CD4-positive, alpha-beta T cell treated with Interleukin-15 for 4 hours (primary cell): ENCODE measurements at regions not wholly inside any gene's neighbourhood (a gene's known extent, or its start where the extent isn't known, plus 50 kb on each side); places are given as distances from the start of the nearest gene placed in this dataset.
"Not testable (repeated sequence)": the region's sequence is repeated elsewhere in the genome, so short reads cannot be mapped to it uniquely, and the experiment has no call there.

ENCODE experiments used
- DNase-seq: peaks from one replicate; pipeline ENCODE4 v3.0.0-alpha.2; 2020; ENCODE audit warnings: low spot score

DNA sequence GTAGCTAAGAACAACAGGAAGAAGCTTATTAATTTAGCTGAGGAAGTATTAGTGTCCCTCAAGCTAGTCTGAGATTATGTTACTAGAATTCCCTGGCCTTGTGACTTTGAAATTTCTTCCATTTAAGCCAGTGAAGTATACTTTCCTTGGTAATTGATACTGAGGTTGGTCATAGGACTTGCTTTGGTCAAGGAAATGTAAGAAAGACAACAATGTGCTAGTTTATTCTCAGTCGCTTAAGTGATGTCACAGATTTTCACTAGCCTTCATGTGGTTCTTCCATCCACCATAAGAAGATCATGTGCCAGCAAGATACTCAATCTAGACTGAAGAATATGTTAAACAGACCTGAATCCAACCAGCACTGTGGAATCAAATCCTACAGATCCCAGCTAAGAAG is 1140.1 kb downstream of the TECRL start:
- no peak for DNase-seq

DNA sequence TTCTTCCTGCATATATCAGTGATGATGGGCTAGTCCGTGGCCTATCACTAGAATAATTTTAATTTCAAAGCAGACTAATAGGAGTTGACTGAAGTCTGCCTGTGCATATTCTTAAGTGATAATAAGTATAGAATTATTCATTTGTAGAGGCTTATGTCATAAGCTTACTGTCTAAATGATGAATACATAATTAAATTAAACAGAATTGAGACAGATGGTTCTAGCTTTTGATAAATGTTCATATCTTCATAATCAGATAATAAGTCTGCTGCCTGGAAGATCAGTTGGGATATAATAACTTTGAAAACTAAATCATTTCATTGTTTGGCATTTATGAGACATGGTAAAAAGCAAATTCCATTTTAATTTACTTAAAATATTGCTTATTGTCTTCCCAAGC is 1175.6 kb downstream of the TECRL start:
- no peak for DNase-seq

DNA sequence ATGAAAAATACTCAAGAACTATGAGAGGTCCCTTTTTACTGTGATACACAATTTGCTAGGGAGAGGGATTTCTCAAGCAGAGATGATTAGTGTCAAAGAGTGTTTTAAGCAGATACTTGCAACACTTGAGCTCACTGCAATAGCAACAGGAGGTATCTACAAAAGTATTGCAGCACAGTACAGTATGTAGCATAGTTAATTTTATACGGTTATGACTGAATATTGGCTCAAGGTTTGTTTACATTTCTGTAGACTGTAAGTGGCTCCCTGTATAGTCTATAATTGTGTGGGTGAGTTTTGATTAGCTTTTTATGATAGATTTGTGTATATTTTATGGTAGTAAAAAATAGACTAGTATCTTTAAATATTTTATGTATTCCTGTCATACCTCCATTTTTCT is 1177.2 kb downstream of the TECRL start:
- no peak for DNase-seq

DNA sequence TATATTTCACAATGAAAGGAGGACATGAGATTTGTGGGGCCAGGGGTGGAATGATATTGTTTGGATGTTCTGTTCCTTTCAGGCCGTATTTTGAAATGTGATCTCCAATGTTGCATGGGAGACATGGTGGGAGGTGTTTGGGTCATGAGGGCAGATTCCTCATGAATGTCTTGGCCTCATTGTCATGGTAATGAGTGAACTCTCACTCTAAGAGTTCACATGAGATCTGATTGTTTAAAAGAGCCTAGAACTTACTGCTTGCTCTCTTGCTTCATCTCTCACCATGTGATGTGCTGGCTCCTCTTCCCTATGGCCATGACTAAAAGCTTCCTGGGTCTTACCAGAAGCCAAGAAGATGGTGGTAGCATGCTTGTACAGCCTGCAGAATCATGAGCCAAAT is 1183.0 kb downstream of the TECRL start:
- DNase-seq, result no peak

DNA sequence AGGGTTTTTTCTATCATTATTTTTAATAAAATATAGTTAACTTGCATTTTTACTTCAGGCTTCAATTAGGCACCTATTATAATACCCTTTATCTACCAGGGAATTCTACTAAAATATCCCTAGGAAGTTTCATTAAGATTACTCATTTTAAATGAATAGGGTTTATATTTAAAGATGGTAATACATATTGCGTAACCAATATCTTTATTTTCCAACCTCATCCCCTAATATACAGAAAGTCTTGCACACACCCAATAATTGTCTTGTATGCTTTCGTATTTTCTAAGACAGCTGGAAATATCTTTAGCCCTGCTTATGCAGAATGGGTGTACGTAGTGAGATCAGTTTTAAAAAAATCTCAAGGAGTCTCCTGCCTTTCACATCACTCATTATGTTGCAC is 1186.8 kb downstream of the TECRL start:
- no peak for DNase-seq

DNA sequence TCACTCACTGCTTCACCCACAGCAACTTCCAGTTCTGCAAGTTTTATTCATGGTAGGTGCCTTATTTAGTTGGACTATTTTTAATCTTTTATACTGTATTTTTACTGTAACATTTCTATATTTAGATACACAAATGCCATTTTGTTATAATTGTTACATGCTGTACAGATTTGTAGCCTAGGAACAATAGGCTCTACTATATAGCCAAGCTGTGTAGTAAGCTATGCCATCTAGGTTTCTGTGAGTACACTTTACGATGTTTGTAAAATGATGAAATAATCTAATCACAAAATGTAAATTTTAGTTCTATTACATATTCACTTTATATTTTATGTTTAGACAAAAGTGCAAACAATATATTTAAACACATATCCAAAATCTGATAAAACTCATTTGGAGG is 1187.8 kb downstream of the TECRL start:
- DNase-seq, result no peak

DNA sequence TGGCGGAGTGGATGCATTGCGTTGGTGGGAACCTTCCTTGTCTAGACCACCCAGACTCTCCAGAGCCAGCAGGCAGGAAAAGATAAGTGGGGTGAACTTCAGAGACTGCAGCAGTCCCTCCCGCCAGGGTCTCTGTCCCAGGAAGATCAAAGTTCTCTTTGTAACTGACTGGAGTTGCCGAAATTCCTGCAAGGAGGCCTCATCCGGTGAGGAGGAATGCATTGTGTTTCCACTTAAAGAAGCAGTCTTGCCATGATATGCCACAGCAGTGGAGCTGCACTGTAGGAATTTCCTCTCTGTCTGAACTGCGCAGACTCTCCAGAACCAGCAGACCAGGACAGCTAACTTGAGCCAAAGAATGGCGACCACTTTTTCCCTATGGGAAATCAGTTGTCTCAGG is 1190.4 kb downstream of the TECRL start:
- DNase-seq, result no peak

DNA sequence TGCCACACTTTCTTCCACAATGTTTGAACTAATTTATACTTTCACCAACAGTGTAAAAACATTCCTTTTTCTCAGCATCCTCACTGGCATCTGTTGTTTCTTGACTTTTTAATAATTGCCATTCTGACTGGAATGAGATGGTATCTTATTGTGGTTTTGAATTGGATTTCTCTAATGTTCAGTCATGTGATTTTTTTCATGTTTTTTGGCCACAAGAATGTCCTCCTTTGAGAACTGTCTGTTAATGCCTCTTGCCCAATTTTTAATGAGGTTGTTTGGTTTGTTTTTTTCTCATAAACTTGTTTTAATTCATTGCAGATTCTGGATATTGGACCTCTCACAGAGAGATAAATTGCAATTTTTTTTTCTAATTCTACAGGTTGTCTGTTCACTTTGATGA is 1195.2 kb downstream of the TECRL start:
- no peak for DNase-seq

DNA sequence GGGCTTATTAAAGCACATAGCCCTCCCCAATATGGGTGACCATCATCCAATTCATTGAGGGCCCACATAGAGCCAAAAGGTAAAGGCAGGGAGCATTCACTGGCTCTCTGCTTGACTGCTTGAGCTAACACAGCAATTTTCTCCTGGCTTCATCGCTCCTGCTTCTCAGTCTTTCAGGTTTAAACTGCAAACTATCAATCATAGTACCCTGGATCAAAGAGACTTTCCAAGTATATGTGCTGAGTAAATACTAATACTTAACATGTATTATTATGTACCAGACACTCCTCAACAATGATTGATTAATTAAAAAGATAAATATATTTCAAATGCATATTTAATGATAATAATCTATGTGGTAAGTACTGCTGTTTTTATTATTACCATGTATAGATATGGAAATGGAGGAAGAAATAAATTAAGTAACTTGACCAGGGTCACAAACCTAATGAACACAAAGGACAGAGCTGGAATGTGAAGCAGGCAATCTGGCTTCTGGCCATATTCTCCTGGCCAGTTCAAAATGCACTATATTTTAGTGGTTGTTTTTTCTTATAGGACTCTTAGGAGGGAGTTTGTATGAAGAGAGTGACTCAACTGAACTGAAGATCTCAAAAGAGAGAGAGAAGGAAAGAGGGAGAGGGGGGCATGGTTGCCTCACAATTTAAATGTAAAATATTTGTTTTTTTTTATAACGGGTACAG is 1197.3 kb downstream of the TECRL start:
- no peak for DNase-seq

DNA sequence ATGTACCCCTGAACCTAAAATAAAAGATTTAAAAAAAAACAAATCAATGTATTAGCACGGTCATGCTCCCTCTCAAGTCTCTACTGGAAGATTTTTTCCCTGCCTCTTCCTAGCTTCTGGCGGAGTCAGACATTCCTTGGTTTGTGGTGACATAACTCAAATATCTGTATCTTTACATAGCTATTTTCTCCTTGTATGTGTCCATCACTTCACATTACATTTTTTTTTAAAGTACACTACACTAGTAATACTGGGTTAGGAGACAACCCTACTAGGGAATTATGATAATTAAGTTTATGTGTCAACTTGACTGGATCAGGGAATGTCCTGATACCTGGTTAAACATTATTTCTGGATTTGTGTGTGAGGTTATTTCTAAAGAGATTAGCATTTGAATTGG is 1197.9 kb downstream of the TECRL start:
- DNase-seq, result no peak

DNA sequence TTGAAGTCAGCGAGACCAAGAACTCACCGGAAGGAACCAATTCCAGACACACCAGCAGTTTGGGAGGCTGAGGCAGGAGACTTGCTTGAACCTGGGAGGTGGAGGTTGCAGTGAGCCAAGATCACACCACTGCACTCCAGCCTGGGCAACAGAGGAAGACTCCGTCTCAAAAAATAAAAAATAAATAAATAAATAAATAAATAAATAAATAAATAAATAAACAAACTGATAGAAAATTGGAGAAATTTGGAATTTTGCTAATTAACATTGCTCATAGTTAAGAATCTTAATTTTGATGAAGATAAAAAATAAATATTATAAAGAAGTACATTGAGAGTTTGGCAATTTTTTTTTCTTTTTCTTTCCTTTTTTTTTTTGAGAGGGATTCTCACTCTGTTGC is 1216.2 kb downstream of the TECRL start:
- DNase-seq, result not testable (repeated sequence)

DNA sequence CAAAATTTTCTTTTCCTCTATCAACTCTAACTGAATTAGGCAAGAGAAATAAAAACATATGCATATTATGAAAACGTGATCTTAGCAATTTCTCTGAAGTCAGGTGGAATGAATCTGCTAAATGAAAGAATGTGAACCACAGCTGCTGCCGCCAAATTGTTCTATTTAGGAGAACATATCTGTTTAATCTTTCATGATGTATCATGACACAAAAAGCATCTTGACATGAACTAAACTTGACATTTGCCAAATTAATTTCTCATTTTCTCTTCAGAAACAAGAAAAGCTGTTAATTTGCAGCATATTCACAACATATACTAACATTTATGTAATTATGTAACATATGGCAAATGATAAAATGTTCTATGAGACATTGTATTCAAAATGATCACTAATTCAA is 1237.9 kb downstream of the TECRL start:
- DNase-seq, result no peak

DNA sequence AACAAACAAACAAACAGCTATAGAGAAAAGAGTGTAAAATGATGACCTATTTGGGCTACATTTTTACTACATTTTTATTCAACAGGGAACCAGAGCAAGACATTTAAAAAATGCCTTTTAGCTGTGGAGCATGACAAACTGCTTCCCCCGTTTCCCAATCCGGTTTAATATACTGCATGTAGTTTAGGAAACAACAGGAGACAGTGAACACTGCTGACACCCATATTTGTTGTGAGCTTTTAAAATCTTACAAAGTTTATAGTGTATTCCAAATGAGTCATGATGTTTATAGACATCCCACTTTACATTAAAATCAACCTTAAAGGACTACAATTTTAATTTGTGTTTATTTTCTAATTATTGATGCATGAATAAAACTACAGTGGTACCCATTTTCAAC is 1238.3 kb downstream of the TECRL start:
- DNase-seq, result no peak

DNA sequence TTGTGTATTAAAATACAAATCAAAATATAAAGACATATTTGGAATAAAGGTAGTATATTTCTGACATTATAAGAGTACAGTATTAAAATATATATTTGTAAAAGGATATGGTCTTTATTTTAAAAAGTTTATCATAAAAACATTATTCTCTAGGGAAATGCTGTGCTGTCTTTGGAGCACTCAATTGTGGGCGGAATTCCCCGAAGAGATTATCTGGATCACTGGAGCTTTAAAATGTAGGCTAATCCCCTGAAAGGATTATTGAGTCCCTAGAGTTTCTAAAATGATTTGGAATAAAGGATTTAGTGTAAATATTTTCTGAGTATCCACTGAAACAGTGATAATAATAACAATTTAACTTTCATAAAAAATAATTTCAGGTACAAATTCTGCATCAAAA is 1239.4 kb downstream of the TECRL start:
- DNase-seq, result no peak

DNA sequence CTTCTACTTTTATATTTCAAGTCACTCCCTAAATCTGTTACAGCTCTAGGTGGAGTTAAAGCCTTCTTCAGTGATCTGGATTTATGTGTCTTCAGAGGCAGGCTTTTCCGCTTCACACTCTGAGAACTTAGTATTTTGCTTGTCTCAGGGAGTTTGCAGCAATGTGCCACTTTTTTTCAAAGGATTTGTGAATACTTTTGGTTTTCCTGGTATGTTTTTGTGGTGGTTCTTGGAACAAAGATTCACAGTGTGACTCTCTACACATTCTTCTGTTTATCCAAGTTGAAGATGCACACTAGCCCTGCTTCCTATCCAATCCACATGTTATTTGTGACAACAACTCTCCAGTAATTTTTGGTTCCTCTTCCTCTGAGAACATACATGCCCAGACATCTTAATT is 1253.7 kb downstream of the TECRL start:
- no peak for DNase-seq

DNA sequence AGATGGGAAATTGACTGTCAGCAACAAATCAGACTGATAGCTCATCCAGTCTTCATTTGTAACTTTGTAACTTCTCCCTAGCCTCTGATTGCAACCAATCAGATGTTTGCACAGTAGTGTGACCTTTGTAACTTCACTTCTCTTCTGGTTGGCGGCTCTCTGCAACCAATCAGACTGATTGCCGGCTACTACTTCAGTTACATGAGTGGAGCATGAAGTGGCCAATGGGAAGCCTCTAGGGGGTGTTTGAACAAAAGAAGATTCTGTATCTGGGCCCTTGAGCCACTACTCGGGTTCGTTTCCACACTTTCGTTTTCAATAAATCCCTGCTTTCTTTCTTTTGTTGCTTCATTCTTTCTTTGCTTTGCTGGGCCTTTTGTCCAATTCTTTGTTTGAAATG is 1285.8 kb downstream of the TECRL start:
- no peak for DNase-seq

DNA sequence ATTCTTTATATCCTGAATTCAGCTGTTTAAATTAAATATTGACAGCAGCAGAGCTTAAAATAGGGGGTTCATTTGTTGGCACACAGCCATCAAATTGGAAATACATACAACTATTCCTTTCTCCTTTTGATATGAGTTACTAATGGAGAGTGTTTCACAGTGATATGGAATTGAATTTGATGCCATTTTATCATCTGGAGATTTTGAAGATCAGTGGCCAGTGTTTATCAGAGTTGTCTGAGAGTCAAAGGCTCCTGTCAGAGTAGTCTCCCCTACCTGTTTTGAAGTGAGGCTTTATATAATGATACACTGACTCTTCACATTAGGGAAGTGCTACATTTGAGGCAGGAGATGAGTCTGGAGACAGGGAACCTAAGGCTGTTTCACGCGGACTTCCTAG is 1286.3 kb downstream of the TECRL start:
- DNase-seq, result no peak

DNA sequence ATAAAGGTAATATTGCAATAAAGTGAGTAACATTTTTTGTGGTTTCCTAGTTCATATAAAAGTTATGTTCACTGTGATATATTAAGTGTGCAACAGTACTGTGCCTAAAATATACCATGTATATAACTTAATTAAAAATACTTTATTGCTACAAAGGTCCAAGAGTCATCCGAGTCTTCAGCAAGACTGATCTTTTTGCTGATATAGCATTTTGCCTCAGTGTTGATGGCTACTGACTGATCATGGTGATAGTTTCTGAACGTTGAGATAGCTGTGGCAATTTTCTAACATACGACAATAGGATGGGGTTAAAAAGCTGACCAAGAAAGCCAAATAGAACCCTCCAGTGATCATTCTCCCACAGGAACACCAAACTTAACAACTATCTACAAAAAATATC is 1302.7 kb downstream of the TECRL start:
- DNase-seq, result no peak

DNA sequence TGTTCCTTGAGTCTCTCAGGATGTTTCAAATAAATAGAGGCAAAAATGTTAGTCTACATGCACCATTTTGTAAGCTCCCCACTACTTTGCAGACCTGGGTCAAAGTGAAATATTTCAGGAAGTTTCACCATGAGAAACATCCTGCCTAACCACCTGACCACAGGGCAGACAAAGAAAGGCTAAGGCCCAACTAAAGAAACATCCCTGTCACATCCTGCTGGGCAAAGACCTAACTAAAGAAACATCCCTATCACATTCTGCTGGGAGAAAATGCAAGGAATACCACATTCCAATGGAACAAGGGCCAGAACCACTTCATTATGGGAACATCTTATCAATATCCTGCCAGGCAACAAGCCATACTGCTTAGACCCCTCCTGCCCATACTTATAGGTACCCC is 1303.4 kb downstream of the TECRL start:
- no peak for DNase-seq

DNA sequence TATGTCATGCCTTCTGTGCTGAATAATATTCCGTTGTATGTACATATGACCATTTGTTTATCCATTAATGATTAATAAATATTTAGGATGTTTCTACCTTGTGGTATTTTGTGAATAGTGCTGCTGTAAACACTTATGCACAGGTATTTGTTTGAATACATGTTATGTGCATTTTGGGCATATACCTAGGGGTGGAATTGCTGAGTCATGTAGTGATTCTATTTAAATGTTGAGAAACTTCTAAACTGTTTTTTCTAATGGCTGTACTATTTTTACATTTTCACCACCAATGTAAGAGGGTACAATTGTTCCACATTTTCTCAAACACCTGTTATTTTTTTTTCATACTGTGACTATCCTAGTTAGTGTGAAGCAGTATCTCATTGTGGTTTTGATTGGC is 1318.6 kb downstream of the TECRL start:
- no peak for DNase-seq

DNA sequence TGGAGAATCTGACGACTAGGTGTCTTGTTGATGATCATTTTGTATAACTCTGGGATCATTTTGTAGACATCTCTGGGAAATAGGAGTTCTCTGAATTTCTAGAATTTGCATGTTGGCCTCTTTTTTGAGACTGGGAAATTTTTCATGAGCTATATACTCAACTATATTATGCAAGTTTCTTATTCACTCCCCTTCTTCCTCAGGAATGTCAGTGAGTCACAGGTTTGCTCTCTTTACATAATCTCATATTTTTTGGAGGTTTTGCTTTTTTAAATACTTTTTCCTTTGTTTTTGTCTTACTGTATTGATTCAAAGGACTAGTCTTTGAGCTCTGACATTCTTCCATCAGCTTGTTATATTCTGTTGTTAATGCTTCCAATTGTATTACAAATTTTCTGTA is 1324.2 kb downstream of the TECRL start:
- DNase-seq, result no peak

DNA sequence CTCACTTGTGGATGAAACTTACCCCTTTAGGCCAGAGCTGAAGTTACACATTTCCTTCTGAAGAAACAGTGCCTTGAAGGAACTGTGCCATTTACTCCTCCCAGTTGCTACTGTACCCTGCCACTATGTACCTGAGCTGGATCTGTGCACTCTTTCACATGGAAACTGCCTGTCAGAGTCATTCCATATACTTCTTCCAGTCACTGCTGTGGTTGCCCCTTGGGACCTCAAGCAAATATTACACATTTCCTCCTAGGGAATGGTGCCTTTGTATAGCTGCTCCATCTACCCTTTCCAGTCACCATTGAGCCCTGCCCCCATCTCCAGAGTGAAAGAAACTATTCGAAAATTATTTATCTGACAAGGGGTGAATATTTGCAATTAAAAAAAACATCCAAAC is 1328.3 kb downstream of the TECRL start:
- no peak for DNase-seq

DNA sequence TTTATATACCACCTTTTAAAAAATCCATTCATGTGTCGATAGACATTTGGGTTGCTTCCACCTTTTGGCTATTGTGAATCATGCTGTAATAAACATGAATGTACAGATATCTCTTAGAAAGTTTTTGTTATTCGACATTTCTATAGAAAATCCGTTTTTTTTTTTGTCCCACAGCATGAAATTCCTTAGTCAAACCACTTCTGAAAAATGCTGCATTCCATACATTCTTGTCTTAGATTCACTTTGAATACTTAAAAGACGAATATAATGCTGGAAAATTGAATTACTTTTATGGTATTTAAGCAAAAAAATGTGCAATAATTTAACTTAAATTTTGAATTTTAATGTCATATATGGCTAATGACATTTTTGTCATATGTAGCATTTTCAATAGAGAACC is 1345.5 kb downstream of the TECRL start:
- DNase-seq, result no peak

DNA sequence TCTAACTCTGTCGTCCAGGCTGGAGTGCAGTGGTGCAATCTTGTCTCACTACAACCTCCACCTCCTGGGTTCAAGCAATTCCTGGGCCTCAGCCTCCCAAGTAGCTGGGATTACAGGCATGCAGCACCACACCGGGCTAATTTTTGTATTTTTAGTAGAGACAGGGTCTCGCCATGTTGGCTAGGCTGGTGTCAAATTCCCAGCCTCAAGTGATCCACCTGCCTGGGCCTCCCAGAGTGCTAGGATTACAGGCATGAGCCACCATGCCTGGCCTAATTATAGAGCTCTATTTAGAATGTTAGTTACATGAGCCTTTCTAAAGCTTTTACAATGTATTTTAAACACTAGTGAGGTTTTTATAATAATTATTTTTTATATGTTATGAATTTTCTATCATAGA is 1346.4 kb downstream of the TECRL start:
- not testable (repeated sequence) for DNase-seq

DNA sequence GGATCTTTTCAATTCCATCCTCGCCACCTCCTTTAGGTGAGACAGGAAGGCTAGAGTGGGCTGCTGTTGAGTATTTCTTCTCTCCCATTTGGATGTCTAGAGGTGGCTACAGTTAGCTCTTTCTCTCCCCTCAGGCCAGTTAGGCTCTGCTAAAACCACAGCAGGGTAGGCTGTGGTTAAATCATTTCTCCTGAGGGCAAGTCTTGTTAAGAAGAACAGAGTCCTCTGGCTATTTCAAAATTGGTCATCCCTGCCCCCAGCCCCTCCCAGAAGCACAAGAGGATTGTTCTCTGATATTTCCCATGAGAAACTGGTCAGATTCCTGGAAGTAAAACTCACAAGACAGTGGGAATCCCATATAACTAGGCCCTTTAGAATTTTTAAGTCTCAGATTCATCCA is 1359.5 kb downstream of the TECRL start:
- no peak for DNase-seq
